HG02884 (cell line): ENCODE measurements at regions not wholly inside any gene's neighbourhood (a gene's known extent, or its start where the extent isn't known, plus 50 kb on each side); places are given as distances from the start of the nearest gene placed in this dataset.
"Not testable (repeated sequence)": the region's sequence is repeated elsewhere in the genome, so short reads cannot be mapped to it uniquely, and the experiment has no call there.

Source experiments
- ATAC-seq: cut with Tn5 transposase; IDR thresholded peaks from one replicate; pipeline ENCODE4 v1.9.1; 2021; ENCODE audit warnings: mild to moderate bottlenecking, moderate library complexity; ENCODE audit not compliant: unreplicated experiment

DNA sequence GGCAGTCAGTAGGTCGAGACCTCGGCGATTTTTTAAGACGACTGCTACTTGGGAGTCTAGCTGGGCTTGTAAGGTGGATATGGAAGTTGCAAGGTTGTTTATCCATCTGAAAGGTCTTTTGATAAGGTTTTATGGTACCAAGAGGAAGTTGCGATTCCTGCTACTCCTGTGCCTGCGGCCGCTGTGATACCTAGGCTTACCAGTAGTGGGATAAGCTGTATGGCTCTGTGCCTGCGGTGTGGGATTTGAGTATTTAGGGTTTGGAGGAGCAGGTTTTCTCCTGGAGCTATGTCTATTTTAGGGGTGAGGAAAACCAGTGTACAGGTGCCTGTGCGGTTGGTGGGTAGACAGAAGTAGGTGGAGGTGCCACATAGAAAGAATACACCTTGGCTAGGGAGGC is 1059.8 kb downstream of the SI start:
- no peak for ATAC-seq

DNA sequence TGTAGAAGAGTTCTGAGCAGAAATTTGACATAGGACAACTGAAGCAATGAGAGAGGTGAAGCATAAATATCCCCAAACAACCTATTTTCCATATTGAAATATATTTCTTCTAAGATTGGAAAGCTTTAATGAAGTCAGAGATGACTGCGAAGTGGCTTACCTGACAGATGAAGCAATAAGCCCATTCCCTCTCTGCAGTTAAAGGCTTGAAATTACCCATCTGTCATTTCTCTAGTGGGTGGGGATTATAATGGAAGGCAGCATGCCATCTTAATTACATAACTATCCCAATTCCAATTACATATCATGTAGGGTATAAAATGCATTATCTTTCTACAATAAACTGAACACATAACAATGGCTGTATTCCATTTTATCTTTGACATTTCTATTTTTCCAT is 1070.5 kb downstream of the SI start:
- ATAC-seq = no peak

DNA sequence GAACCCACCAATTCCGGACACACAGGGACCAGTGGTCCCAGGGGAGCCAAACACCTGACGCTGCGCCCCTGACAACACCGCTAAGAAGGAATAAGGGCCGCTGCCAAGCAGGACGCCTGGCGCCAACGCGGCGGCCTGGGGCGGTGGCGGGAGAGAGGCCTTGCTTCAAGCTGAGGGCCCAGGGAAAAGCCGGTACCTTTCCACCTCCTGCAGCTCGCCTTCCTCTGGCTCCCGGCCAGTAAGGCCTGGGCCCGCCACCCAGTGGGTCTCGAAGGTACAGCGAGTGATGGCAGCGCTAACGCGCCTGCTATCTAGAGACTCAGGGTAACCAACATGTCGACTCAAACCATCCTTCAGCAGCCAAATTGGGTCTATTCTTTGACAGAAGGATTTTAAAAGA is 1074.1 kb downstream of the SI start:
- ATAC-seq = no peak

DNA sequence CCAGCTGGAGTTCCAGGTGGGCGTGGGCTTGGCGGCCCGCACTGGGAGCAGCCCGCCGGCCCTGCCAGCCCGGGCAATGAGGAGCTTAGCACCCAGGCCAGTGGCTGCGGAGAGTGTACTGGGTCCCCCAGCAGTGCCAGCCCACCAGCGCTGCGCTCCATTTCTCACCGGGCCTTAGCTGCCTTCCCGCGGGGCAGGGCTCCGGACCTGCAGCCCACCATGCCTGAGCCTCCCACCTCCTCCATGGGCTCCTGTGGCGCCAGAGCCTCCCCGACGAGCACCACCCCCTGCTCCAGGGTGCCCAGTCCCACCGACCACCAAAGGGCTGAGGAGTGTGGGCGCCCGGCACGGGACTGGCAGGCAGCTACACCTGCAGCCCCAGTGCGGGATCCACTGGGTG is 1075.3 kb downstream of the SI start:
- ATAC-seq = not testable (repeated sequence)

DNA sequence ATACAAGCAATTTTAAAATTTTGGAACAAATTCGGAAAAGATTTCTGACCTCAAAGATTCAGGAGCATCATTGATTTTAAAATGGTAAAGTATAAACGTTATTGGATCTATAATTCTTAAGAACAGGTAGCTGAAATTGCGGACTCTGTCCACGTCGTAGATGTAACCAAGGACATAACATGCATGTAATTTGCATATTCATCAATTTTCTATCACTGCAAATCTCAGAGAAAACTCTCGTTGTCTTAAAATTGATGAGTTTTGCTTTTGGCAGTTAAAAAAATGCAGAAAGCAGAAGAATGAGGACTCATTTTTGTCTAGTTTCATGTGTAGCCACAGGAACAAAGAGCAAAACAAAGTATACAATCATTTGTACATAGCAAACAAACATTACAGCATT is 1094.4 kb downstream of the SI start:
- no peak for ATAC-seq

DNA sequence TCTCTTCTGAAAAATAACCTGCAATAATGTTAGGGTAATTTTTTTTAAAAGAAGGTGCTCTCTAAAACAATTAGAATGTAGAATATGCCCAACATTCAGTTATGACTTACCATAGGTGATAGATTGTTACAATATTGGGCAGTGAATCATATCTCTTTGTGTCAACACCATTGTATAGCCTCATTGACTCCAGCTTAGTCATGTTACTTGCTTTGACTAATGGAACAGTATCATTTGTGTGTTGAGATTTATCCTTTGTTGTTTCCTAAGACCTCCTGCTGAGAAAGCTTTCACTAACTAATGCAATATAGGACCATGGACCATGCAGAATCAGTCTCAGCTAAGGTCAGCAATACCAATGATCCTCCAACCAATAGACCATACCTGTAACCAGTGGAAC is 1106.4 kb downstream of the SI start:
- ATAC-seq = no peak

DNA sequence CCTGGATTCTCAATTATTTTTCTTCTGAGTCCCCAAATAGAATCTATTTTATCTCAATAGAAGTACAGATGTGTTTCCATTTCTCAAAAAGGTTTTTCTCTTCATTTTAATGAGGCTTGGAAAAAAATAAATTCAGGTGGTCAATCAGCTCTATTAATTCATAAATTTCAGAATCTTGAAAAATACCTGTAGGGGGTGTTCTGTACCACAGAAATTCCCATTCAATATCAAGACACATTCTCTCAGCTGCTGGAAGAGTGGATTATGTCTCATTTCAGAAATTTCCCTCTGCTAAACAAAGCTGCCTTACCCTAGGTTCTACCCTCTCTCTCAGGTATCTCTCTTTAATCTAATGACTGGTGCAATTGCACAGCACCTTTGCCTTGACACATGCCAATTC is 1121.2 kb downstream of the SI start:
- ATAC-seq = no peak

DNA sequence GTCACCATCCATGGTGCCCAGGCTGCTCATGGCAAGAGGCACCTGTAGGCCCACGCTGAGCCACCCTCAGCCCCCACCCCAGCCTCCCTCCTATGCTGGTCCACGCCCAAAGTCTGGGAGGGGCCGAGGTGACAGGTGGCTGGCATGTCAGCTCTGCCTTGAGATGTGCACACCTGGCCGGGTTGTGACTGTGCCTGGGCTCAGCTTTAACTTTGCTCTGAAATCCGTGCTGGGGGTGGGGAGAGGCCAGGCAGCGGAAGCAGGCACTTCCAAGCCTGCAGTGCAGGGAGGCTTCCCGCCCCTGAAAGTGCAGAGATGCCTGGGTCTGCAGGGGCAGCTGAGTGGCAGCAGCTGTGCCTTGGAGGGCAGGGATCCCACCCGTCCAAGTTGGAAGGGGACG is 1124.8 kb downstream of the SI start:
- ATAC-seq = no peak

DNA sequence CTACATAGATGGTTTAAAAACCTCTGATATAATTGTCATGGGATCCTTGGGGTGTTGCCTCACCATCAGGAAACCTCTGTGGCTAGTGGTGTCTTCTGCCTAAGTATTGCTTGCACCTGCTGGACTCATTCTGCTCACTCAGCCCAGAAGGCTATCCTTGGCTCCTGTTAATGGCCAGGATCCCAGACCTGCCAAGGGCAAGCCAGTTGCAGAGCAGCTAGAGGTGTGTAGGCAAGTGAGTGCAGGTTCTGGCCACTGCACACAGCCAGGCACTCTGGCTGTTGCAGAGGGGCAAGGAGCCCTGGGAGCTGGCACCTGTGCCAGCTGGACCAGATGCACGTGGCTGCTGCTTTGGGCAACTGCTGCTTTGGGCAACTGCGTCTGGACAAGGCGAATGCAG is 1125.8 kb downstream of the SI start:
- no peak for ATAC-seq

DNA sequence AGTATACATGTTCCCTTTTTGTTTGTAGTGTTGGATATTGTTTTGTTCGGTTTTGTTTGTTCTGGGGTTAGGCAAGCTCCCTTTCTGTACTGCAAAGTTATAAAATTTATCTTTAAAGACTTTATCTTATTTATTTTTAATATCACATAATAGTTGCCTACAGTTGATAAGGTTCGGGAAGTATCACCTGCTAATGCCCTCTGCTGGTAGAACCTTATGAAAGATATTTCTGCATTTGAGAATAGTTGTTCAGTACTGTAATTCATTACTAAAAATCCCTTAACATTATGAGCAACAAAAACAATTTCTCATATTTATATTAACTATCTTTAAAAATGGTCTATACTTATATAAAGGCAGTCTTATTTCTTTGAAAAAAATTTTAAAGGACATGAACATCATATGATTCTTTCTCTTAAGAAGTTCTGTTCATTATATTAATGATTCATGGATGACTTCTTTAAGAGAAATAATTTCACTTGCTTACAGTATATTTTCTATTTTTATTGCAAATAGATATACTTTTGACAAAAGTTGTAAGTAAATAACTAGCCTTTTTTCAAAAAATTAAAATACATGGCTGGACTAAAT is 1126.8 kb downstream of the SI start:
- no peak for ATAC-seq

DNA sequence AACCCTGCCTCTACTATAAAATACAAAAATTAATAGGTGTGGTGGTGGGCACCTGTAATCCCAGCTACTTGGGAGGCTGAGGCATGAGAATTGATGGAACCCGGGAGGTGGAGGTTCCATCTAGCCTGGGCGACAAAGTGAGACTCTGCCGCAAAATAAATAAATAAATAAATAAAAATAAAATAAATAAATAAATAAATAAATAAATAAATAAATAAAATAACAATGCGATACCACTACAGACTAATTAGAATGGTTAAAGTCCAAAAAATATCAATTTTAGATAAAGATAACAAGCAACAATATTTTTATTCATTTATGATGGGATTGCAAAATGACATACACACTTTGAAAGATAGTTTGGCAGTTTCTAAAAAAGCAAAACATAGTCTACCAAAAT is 1131.5 kb downstream of the SI start:
- ATAC-seq = no peak

DNA sequence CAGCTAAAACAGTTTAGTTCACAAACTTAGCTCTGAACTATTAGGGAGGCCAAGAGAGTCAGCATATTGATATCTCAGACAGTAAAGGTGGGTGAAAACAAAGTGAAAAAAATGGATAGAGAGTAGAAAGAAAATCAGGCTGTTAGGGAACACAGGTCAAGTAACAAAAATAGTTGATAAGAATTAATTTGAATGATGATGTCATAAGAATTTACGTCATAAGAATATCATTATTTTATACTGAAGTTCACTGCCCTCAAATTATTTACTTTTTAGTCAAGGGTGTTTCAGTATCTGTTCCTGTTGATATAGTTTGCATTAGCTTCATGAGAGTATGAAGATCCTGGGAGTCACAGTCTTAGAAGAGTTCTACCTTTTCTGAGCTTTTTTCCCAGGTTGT is 1134.6 kb downstream of the SI start:
- ATAC-seq = no peak

DNA sequence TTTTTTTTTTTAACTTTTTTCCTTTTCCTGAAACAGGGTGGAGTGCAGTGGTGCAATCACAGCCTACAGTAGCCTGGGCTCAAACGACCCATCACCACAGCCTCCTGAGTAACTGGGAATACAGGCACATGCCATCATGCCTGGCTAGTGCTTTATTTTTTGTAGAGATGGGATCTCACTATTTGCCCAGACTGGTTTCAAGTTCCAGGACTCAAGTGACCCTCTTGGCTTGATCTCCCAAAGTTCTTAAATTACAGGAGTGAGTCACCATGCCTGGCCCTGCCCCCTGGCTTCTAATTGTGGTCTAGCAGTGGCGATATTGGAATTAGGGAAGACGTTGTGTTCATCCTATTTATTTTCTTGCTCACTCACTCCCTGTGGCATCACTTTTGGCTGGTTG is 1138.4 kb downstream of the SI start:
- ATAC-seq = no peak

DNA sequence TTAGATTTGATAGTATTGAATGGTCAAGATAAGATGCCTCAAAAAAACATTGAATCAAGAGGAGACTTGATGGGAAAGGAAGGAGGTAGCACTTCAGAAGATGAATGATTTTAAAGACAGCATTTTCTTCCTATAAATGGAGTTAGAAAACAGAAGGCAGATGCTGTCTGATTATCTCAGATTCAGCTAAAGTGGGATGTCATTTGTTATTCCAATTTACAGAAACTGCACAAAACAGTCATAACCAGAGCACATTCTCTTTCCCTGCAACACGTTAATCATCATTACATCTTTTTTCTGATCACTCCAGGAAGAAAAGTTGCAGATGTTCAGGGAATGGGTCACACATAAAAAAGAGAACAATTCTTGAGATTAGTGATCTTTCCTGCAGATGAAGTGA is 1141.8 kb downstream of the SI start:
- no peak for ATAC-seq

DNA sequence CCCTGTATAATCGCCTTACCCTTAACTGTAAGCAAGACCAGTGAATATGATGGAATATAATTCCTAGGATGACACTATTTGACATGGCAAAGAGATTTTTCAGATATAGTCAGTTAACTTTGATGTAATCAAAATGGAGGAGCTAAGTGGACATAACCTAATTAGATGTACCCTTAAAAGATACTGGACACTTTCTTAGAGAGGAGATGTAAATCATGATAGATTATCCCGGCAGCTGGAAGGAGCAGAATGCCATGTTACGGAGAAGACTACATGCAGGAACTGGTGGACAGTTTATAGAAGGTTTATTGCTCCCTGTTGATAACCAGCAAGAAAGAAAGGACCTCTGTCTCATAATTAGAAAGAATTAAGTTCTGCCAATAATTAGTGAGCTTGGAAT is 1142.9 kb downstream of the SI start:
- ATAC-seq = no peak

DNA sequence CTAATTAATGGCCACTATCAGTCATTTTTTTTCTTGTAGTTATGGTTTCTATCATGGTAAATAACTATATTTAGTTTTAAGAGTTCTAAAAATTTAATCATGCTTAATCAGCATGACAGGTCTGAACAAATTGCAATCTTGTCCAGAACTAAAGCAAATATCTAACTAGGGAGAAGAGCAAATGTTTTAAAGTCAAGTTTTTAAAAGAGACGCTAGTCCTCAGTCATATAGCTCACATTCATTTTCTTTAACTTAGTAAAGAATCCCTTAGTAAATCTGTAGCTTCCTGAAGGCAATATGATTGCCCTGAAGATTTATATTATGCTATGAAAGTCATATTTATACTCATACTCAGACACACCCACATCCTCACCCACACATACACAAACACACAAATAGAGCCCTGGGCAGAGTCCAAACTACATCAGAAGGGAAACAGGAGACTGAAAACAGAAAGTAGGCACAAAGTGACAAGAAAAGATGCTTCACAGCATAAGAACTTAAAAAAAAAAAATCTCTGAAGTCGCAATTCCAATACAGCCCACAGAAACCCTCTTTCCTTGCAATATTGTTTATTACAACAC is 1149.1 kb downstream of the SI start:
- no peak for ATAC-seq

DNA sequence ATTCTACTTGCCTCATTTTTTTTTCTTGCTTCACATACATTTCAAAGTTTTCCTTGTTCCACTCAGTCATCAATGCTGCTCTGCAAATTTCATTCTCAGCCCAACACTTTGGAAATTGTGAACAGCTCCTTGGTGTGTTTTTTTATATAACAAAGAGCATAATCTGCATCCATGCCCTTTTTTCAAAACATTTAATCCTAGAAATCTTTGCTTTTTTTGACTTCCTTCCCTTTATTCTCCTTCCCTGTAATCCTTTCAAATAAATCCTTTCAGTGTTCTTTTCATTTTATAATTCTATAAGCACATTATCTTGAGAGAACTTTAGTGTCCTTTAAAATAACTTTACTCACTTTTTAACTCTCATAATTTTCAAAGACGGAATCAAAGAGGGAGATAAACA is 1150.8 kb downstream of the SI start:
- no peak for ATAC-seq

DNA sequence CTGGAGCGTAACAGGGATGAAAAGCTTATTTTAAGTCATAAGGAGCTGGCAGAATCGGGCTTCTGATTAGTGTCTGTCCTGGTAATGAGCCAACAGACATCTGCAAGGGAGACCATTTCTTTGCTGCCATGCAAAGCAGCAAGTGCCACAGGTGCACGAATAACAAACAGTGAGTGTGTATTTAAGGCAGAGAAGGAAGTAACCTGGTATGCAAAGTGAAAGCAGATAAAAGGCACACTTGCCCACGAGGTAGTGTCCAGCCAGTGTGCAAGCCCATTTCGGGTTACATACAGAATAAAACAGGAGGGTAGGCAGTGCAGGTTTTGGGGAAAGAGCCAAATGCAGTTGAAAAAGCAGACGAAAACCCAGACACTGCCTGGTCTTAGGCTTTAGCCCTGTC is 1153.7 kb downstream of the SI start:
- no peak for ATAC-seq

DNA sequence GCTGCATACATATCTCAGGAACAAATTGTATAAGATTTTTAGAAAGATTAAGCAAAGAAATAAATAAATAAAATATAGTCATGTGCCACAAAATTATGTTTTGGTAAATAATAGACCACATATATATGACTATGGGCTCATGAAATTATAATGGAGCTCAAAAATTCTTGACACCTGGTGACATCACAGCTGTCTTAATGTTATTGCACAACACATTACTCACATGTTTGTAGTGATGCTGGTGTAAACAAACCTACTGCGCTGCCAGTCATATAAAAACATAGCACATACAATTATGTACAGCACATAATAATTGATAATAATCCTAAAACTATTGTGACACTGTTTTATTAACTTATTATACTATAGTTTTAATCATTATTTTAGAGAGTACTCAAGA is 1159.1 kb downstream of the SI start:
- no peak for ATAC-seq

DNA sequence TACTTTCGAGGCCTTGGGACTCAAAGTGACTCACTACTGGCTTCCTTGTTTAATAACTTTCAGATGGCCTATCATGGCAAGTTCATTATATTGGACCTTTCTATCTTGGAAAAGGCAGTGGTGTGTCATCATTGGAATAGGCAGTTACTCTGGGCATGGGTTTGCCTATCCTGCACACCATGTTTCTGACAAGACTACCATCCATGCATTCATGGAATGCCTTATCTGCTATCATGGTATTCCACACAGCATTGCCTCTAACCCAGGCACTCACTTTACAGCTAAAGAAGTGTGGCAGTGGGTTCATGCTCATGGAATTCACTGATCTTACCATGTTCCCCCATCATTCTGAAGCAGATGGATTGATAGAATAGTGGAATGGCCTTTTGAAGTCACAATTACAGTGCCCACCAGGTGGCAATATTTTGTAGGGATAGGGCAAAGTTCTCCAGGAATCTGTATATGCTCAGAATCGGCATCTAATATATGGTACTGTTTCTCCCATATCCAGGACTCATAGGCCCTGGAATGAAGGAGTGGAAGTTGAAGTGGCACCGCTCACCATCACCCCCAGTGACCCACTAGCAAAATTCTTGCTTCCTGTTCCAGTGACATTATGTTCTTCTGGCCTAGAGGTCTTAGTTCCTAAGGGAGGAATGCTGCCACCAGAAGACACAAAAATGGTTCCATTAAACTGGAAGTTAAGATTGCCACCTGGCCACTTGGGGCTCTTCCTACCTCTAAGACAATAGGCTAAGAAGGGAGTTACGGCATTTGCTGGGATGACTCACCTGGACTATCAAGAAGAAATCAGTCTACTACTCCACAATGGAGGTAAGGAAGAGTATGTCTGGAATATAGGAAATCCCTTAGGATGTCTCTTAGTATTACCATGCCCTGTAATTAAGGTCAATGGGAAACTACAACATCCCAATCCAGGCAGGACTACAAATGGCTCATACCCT is 1161.4 kb downstream of the SI start:
- ATAC-seq = no peak

DNA sequence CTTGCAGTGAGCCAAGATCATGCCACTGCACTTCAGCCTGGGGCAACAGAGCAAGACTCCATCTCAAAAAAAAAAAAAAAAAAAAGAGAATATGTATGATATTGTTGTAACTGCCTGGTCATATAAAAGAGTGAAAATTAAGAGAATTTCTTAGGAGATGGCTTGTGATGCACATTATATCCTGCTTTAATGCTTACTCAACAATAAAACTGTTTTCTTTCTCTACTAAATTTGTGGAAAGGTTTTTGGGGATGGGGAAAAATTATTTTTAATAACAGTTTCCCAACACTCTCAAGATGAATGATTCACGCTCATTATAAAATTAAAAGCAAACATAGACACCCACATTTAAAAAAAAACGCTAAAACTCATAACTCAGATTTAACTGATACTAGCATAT is 1163.0 kb downstream of the SI start:
- ATAC-seq = no peak

DNA sequence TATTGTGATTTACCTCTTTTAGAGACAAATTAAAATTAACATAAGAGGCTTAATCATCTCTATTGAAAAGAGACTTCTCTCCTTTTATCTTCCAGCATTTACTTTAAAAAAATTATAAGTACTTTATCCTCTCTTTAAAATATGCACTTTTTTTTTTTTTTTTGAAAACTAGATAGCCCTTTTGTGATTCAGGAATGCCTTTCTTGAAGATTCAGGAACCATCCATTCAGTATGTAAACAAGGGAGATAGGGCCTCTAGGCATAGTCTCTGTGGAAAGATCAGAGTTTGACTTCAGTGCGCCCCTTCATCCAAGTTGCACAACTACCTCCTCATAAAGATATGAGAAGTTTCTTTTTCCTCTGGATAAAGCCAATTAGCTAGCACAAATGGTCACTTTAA is 1163.7 kb downstream of the SI start:
- ATAC-seq = no peak
